HL-60 (cell line): ENCODE measurements at regions not wholly inside any gene's neighbourhood (a gene's known extent, or its start where the extent isn't known, plus 50 kb on each side); places are given as distances from the start of the nearest gene placed in this dataset.

Experiments used
- DNase-seq, 2 experiments: peaks; one replicate each; pipeline ENCODE4 v3.0.0-alpha.2; 2010 to 2020; ENCODE audit warnings: low read depth in 1 of 2, low spot score in 1 of 2
- H3K27ac ChIP-seq: fragments of 250-450 bp; sonication (Bioruptor Pico); replicated peaks from 2 replicates; pipeline ENCODE4 v1.5.1; 2020; ENCODE audit warnings: mild to moderate bottlenecking, moderate library complexity
- H3K27me3 ChIP-seq: fragments of 250-450 bp; sonication (Bioruptor Pico); 2 replicates; pipeline ENCODE4 v1.5.1; 2021; ENCODE audit warnings: mild to moderate bottlenecking, moderate library complexity; ENCODE audit not compliant: insufficient read depth, poor library complexity, severe bottlenecking
- H3K4me3 ChIP-seq: replicated peaks from 2 replicates; pipeline ENCODE4 v1.5.1; 2011; ENCODE audit warnings: mild to moderate bottlenecking, control low read depth, low read length; ENCODE audit not compliant: insufficient read depth
- CTCF ChIP-seq: IDR thresholded peaks from one replicate; pipeline ENCODE4 v1.5.1; 2011; ENCODE audit warnings: low read length, control low read depth, inconsistent platforms; ENCODE audit not compliant: insufficient read depth
- GABPA ChIP-seq: IDR thresholded peaks from 2 replicates; pipeline ENCODE4 v1.6.1; 2012; ENCODE audit warnings: low read depth
- POLR2AphosphoS5 ChIP-seq: IDR thresholded peaks from 2 replicates; pipeline ENCODE4 v1.6.1; 2012; ENCODE audit warnings: low read depth
- REST ChIP-seq: IDR thresholded peaks from 2 replicates; pipeline ENCODE4 v1.6.1; 2012; ENCODE audit warnings: low read depth; ENCODE audit not compliant: insufficient replicate concordance
- SPI1 ChIP-seq: IDR thresholded peaks from 2 replicates; pipeline ENCODE4 v1.6.1; 2012; ENCODE audit warnings: low read depth, mild to moderate bottlenecking, borderline replicate concordance

- H3K4me3 ChIP-seq: no peak overlapping the region
- H3K27me3 ChIP-seq: no peaks in the 10 kb centered on the region
- no peak for DNase-seq
- TF ChIP-seq GABPA (no peak), SPI1 (no peak), REST (no peak), CTCF (no peak), POLR2AphosphoS5 (no peak)
- H3K27ac ChIP-seq: no peak overlapping the region
Observed at GRCh38 chr1:82223091-82223490, 422.4 kb downstream of the ADGRL2 start.

GRCh38 chr1:82221721-82222120, 421.0 kb downstream of the ADGRL2 start:
- Histone ChIP-seq H3K27me3 (no peaks in the 10 kb centered on the region), H3K27ac (no peak overlapping the region), H3K4me3 (no peak overlapping the region)
- no peak for TF ChIP-seq POLR2AphosphoS5
- no peak for TF ChIP-seq SPI1
- no peak for TF ChIP-seq GABPA
- no peak for TF ChIP-seq CTCF
- no peak for DNase-seq

- H3K27me3 ChIP-seq: no peaks in the 10 kb centered on the region
- no peak for TF ChIP-seq CTCF
- DNase-seq: no peak
- H3K4me3 ChIP-seq: no peak overlapping the region
- no peak overlapping the region for H3K27ac ChIP-seq
Observed at GRCh38 chr1:82220754-82221153, 420.0 kb downstream of the ADGRL2 start.

GRCh38 chr1:82219841-82220240, 419.1 kb downstream of the ADGRL2 start:
- no peaks in the 10 kb centered on the region for H3K27me3 ChIP-seq
- no peak for DNase-seq
- TF ChIP-seq POLR2AphosphoS5: no peak
- TF ChIP-seq GABPA: no peak
- TF ChIP-seq CTCF: no peak
- no peak for TF ChIP-seq SPI1
- no peak for TF ChIP-seq REST
- no peak overlapping the region for H3K27ac ChIP-seq
- H3K4me3 ChIP-seq: no peak overlapping the region
